ENCODE measurements at regions not wholly inside any gene's neighbourhood (a gene's known extent, or its start where the extent isn't known, plus 50 kb on each side); places are given as distances from the start of the nearest gene placed in this dataset.

DNA sequence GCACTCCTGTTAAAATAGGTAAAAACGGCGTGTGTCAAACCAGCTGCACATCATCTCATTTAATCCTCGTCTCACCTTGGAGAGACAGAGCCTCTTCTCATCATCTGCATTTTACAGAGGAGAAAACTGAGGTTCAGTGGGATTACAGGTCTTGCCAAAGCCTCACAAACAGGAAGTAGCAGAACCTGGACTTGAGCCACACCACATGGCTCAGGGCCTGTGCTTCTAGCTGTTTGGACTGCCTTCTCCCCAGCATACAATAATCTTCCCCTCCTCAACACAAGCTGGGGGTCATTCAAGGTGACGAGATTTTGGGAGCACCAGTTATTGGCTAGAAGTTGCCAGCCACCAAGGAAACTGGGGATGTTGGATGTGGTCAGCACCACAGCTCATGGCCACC, 167.9 kb upstream of the ZC3H12A start:
- Histone ChIP-seq H3K36me3 (no peaks in the 10 kb centered on the region), H3K4me3 (no peak overlapping the region), H3K9me3 (no peaks in the 10 kb centered on the region), H3K27me3 (peaks cover 5% of the 10 kb centered on the region)
- DNase-seq: no peak

DNA sequence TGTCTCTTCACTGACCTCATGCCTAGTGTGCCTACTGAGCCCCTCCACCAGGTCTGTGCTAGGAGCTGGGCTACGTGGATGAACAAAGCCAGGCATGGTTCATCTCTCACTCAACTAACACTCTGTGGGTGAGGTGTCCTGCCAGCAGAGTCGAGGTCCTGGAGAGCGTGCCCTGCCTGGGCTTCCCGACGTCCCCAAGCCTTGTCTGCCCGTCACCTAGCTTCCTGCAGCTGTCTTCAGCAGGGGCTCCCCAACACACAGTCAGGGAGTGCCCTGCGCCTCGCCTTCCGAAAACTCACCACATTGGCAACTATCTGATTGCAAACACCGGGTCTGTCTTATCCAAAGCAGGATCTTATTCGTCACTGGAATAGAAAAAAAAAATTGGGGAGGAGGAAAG, 167.5 kb upstream of the ZC3H12A start:
- H3K4me3 ChIP-seq: no peak overlapping the region
- H3K36me3 ChIP-seq: no peaks in the 10 kb centered on the region
- H3K9me3 ChIP-seq: no peaks in the 10 kb centered on the region
- DNase-seq: no peak
- peaks cover 5% of the 10 kb centered on the region for H3K27me3 ChIP-seq

DNA sequence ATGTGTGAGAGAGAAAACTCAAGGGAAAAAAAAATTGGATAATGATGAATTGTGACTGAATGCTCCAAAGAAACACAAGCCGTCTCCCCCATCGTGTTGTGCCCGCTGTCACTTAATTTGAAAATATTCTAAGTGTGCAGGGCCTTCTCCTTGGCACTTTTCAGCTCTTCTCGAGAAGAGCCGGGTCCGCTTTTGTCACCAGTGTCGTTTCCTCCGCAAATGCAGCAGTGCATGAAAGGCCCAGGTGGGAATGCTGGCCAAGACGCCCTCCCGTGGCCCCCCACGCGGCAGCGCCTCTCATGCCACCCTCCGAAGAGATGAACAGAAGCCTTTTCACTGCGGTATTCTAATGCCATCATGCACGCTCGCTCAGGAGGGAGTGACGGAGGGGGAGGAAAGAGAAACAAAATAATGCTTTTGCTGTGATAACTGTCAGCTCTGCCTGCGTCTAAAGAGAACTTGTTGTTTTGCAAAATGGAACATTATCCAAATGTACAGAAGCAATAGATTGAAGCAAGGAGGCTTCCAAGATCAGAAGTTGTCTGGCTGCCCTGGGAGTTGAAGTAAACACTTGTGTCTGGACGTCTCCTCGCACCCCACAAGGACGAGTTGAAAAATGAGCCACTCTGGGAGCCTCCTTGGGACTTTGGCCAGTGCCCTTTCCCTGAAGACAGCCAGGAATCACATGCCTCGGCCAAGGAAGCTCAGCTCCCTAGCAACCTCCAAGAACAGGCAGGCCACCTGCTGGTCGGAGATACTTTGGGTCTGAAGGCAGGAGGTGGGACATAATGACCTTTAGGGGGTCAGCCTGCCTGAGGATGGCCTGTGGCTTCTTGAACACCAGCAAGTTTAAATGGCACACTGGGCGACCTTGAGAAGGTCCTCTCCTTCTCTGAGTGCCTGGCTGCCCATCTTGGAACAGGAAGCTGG, 166.1 kb upstream of the ZC3H12A start:
- peaks cover 5% of the 10 kb centered on the region for H3K27me3 ChIP-seq
- no peak overlapping the region for H3K4me3 ChIP-seq
- no peak for DNase-seq
- H3K36me3 ChIP-seq: no peaks in the 10 kb centered on the region
- H3K9me3 ChIP-seq: no peaks in the 10 kb centered on the region

- H3K4me3 ChIP-seq: no peak overlapping the region
- no peak for DNase-seq
- H3K27me3 ChIP-seq: peaks cover 11% of the 10 kb centered on the region
- H3K9me3 ChIP-seq: no peaks in the 10 kb centered on the region
- H3K36me3 ChIP-seq: no peaks in the 10 kb centered on the region
These were observed 164.8 kb upstream of the ZC3H12A start for GRCh38 chr1:37309574-37309973.

DNA sequence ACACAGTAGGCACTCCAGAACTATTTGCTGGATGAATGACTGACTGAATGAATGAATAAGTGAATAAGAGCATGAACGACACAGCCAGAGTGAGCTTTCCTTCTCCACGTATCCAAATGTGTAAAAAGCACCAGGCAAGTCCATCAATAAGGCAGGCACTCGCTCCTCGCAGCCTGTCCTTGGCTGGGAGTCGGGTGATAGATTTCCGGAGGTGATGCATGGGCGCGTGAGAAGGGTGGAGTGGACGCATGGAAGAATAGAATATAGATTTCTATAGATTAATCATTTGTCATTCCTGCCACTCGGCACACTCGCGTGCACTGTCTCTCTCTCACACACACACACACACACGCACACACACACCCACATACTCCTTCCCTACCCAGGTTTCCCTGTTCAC, 164.3 kb upstream of the ZC3H12A start:
- H3K9me3 ChIP-seq: no peaks in the 10 kb centered on the region
- DNase-seq: no peak
- H3K27me3 ChIP-seq: peaks cover 11% of the 10 kb centered on the region
- H3K4me3 ChIP-seq: no peak overlapping the region
- no peaks in the 10 kb centered on the region for H3K36me3 ChIP-seq

GRCh38 chr1:37315371-37315846, 159.0 kb upstream of the ZC3H12A start:
- no peak for DNase-seq
- no peaks in the 10 kb centered on the region for H3K36me3 ChIP-seq
- H3K4me3 ChIP-seq: no peak overlapping the region
- H3K9me3 ChIP-seq: no peaks in the 10 kb centered on the region
- H3K27me3 ChIP-seq: peaks cover 31% of the 10 kb centered on the region

- DNase-seq: no peak
- H3K27me3 ChIP-seq: peaks cover 31% of the 10 kb centered on the region
These were observed 156.4 kb upstream of the ZC3H12A start for GRCh38 chr1:37317870-37318467.

DNA sequence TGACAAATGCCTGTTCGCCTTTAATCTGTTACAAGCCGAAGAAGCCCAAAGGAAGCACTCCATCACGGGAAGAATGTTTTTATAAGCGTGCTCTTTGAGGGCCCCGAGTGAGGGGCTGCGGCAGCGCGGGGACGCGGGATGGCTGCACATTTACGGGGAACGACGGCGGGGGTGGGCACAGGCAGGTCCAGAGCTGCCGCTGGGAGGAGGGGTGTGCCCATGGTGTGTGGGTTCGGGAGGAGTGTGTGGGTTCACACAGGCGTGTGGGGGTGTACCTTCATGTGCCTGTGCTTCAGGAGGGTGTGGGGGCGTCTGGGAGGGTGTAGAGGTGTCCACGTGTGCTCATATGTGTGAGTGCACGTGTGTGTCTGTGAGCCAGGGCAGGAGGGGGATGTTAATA, 155.9 kb upstream of the ZC3H12A start:
- no peak for DNase-seq
- no peak overlapping the region for H3K4me3 ChIP-seq
- H3K36me3 ChIP-seq: no peaks in the 10 kb centered on the region
- H3K9me3 ChIP-seq: no peaks in the 10 kb centered on the region
- H3K27me3 ChIP-seq: peaks cover 31% of the 10 kb centered on the region

More at GRCh38 chr1:37317870-37318467, 156.4 kb upstream of the ZC3H12A start:
- Histone ChIP-seq H3K9me3 (no peaks in the 10 kb centered on the region), H3K36me3 (no peaks in the 10 kb centered on the region), H3K4me3 (no peak overlapping the region)

DNA sequence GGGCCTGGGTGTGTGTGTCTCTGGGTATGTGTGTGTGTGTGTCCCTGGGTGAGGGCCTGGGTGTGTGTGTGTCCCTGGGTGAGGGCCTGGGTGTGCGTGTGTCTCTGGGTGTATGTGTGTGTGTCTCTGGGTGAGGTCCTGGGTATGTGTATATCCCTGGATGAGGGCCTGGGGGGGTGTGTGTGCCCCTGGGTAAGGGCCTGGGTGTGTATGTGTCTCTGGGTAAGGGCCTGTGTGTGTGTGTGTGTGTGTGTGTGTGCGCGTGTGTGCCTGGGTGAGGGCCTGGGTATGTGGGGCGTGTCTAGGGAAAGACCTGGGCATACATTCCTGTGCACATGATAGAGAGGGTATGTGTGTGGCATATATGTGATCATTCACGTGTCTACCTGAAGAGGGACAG, 155.1 kb upstream of the ZC3H12A start:
- Histone ChIP-seq H3K27me3 (peaks cover 27% of the 10 kb centered on the region), H3K4me3 (no peak overlapping the region), H3K36me3 (no peaks in the 10 kb centered on the region), H3K9me3 (no peaks in the 10 kb centered on the region)
- no peak for DNase-seq

DNA sequence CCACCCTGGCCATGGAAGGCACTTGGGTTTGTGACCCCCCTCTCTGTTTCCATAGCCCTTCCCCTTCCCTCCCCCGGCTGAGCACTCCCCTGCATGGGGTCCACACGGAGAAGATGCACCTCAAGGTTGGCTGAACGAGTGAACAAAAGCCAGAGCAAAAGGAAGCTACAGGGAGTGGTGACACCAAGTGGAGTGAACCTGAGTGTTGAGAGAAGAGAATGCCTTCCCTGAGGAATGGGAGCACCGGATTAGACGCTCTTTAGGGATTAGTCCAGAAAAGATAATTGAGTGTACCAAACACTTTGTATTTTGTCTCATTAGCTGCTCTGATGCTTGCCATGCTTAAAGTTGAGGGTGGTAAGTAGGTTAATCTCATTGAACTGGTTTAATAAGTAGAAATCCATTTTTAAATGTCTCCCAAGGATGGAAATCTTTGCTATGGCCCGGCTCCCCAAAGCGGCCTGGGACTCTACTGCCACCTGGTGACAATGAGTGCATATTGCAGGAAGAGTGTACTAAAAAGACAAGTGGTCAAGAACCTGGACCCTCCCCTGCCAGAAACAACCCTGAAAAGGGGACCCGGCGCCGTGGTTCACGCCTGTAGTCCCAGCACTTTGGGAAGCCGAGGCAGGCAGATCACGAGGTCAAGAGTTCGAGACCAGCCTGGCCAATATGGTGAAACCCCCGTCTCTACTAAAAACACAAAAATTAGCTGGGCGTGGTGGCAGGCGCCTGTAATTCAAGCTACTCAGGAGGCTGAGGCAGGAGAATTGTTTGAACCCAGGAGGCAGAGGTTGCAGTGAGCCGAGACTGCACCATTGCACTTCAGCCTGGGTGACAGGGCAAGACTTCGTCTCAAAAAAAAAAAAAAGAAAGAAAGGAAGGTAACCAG, 150.6 kb upstream of the ZC3H12A start:
- Histone ChIP-seq H3K9me3 (no peaks in the 10 kb centered on the region), H3K36me3 (no peaks in the 10 kb centered on the region), H3K4me3 (no peak overlapping the region), H3K27me3 (no peaks in the 10 kb centered on the region)
- DNase-seq: no peak

GRCh38 chr1:37325010-37325409, 149.4 kb upstream of the ZC3H12A start:
- Histone ChIP-seq H3K9me3 (no peaks in the 10 kb centered on the region), H3K4me3 (no peak overlapping the region), H3K36me3 (no peaks in the 10 kb centered on the region), H3K27me3 (no peaks in the 10 kb centered on the region; the same call in 1 of the 2 replicates)
- DNase-seq: no peak

DNA sequence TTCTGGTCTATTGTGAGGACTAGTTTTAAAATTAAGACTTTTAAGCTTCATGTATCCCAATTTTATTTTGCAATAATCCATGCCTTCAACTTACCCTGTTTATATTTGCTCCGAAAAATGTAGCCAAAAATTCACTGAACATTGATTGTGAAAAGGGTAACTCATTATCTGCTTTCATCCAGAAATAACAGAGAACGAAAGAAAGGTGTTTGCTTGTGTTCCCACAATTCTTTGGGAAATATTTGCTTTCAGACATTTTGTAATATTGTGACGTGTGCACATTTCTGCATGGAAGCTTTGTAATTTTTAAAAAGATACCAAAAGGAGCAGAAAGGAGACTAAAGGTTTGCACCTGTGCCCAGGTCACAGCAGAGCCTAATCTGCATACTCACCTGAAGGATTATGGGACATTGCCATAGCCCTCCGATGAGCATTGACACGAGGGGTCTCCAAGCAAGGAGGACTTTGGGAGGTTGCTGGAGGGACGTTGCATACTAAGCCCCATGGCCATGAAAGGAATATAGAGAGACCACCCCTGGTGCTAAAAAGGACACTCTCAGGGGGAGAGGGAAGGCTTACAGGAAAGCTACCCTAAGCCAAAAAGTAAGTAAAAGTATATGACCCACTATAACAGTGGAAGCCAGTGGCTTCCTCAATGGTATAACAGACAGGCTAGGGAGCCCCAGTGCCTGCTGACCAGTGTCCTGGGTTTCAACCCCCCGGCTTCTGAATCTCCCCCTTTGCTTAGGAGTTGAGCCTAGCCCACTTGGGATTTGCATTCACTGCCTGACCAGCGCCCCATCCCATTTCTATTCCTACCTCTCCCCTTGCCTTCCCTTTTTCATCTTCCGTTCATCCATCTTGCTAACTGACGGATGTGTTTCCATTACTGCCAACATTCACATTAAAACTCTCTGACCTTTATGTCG, 148.6 kb upstream of the ZC3H12A start:
- Histone ChIP-seq H3K27me3 (no peaks in the 10 kb centered on the region; the same call in 1 of the 2 replicates), H3K36me3 (no peaks in the 10 kb centered on the region), H3K4me3 (no peak overlapping the region), H3K9me3 (no peaks in the 10 kb centered on the region)
- no peak for DNase-seq

- Histone ChIP-seq H3K4me3 (no peak overlapping the region), H3K36me3 (no peaks in the 10 kb centered on the region), H3K9me3 (no peaks in the 10 kb centered on the region), H3K27me3 (no peaks in the 10 kb centered on the region; the same call in 1 of the 2 replicates)
- no peak for DNase-seq
These were observed 142.3 kb upstream of the ZC3H12A start for GRCh38 chr1:37332126-37332525.

DNA sequence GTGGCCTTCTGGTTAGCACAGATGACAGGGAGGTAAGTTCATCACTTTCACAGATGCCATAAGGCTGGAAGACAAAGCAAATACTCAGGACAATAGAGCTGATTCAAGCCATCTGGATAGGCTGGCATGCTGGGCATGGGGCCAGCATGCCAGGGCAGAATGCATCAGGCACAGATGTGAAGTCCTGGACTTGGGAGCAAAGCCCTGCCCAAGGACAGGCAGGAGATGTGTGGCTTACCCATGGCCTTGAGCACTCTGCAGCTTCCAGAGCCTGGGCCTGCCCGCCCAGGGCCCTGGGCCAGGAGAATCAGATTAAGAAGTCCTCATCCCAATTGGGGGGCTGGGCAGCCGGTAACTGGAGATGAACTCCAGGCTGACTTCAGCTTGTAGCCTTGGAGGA, 135.7 kb upstream of the ZC3H12A start:
- no peak for DNase-seq
- Histone ChIP-seq H3K27me3 (no peaks in the 10 kb centered on the region), H3K4me3 (no peak overlapping the region), H3K36me3 (no peaks in the 10 kb centered on the region), H3K9me3 (no peaks in the 10 kb centered on the region)

GRCh38 chr1:37342736-37343135, 131.6 kb upstream of the ZC3H12A start:
- H3K4me3 ChIP-seq: no peak overlapping the region
- DNase-seq: no peak

GRCh38 chr1:37347104-37347649, 127.2 kb upstream of the ZC3H12A start:
- no peak for DNase-seq
- Histone ChIP-seq H3K27me3 (no peaks in the 10 kb centered on the region), H3K4me3 (no peak overlapping the region), H3K36me3 (no peaks in the 10 kb centered on the region), H3K9me3 (no peaks in the 10 kb centered on the region)

More at GRCh38 chr1:37342736-37343135, 131.6 kb upstream of the ZC3H12A start:
- Histone ChIP-seq H3K9me3 (no peaks in the 10 kb centered on the region), H3K36me3 (no peaks in the 10 kb centered on the region), H3K27me3 (no peaks in the 10 kb centered on the region)
